ENCODE measurements at regions not wholly inside any gene's neighbourhood (a gene's known extent, or its start where the extent isn't known, plus 50 kb on each side); places are given as distances from the start of the nearest gene placed in this dataset.

DNA sequence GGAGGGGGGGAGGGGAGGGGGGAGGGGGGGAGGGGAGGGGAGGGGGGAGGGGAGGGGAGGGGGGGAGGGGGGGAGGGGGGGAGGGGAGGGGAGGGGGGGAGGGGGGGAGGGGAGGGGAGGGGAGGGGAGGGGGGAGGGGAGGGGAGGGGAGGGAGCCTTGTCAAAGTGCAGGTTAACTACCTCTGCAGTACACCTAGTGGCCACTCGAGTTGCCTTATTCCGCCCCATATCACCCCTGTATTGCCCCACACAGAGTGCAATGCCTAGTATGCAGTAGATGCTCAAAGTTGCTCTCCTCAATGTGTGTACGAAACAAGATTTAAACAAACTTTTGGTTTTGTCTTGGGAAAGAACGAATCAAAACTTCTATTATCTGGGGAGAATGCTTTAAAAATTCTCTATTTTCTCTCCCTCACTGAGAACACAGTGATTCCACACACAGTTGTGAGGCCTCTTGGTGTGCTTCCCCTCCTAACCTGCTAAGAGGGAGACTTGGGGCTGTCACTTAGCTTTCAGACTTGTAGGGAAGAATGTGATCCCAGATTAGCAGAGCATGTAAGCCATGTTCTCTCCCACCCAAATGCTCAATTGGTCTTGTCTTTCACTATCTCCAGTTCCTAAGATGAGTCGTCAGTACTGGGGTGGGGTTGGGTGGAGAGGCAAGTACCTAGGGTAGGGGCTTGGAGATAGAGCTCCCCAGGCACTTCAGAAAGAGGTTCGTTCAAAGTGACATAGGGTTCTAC, 79.7 kb upstream of the MAP10 start:
- no peak for TF ChIP-seq EZH2 (IDR thresholded peaks at IDR 0.05; ENCODE audit: low read length)
- TF ChIP-seq, protein P1, sequence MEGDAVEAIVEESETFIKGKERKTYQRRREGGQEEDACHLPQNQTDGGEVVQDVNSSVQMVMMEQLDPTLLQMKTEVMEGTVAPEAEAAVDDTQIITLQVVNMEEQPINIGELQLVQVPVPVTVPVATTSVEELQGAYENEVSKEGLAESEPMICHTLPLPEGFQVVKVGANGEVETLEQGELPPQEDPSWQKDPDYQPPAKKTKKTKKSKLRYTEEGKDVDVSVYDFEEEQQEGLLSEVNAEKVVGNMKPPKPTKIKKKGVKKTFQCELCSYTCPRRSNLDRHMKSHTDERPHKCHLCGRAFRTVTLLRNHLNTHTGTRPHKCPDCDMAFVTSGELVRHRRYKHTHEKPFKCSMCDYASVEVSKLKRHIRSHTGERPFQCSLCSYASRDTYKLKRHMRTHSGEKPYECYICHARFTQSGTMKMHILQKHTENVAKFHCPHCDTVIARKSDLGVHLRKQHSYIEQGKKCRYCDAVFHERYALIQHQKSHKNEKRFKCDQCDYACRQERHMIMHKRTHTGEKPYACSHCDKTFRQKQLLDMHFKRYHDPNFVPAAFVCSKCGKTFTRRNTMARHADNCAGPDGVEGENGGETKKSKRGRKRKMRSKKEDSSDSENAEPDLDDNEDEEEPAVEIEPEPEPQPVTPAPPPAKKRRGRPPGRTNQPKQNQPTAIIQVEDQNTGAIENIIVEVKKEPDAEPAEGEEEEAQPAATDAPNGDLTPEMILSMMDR (optimal IDR thresholded peaks at IDR 0.05 in 1 of 3, IDR thresholded peaks at IDR 0.05 in 1 of 3, conservative IDR thresholded peaks at IDR 0.05 in 1 of 3; ENCODE audit: extremely low read depth in 1 of 3, insufficient read depth in 2 of 3, low read length in 3 of 3): peak in 1 of 3 experiments; percentile 15
- no peak overlapping the region for H3K4me3 ChIP-seq (ENCODE audit: control insufficient read depth in 2 of 3, extremely low read depth in 1 of 3, insufficient read depth in 2 of 3, low read depth in 1 of 3, low read length in 3 of 3)
- no peaks in the 10 kb centered on the region for H3K27me3 ChIP-seq (ENCODE audit: control insufficient read depth, extremely low read depth, insufficient read depth, low read length)
- H3K9me3 ChIP-seq (ENCODE audit: control insufficient read depth, low read depth, low read length): no peaks in the 10 kb centered on the region
- H3K9ac ChIP-seq (ENCODE audit: control insufficient read depth, extremely low read depth, insufficient read depth, low read length): no peak overlapping the region
- DNase-seq (ENCODE audit: low read depth, low spot score) (no peak), FAIRE-seq (peak; percentile 61)
- no peaks in the 10 kb centered on the region for H3K79me2 ChIP-seq (ENCODE audit: control insufficient read depth, insufficient read depth, low read length)
- no peak overlapping the region for H2AFZ ChIP-seq (ENCODE audit: control insufficient read depth, low read length)
- peak overlapping the region; percentile 11 for H3K4me2 ChIP-seq (ENCODE audit: control insufficient read depth, extremely low read depth, insufficient read depth, low read depth, low read length)
- no peaks in the 10 kb centered on the region for H4K20me1 ChIP-seq (ENCODE audit: control insufficient read depth, extremely low read depth, insufficient read depth, low read length)
- peaks cover 11% of the 10 kb centered on the region for H3K4me1 ChIP-seq (ENCODE audit: control insufficient read depth, extremely low read depth, insufficient read depth, low read length)
- no peak overlapping the region for H3K27ac ChIP-seq (ENCODE audit: control insufficient read depth, insufficient read depth, low read length)
- no peaks in the 10 kb centered on the region for H3K9me1 ChIP-seq (ENCODE audit: control insufficient read depth, extremely low read depth, insufficient read depth, low read length)
- dilution Hi-C loops (cut with MboI; ENCODE audit: extremely low pct_ligation_motif_present, low sequenced_read_pairs): no loop called here
- no peaks in the 10 kb centered on the region for H3K36me3 ChIP-seq (ENCODE audit: control insufficient read depth in 2 of 2, extremely low read depth in 1 of 2, insufficient read depth in 2 of 2, low read length in 2 of 2)

DNA sequence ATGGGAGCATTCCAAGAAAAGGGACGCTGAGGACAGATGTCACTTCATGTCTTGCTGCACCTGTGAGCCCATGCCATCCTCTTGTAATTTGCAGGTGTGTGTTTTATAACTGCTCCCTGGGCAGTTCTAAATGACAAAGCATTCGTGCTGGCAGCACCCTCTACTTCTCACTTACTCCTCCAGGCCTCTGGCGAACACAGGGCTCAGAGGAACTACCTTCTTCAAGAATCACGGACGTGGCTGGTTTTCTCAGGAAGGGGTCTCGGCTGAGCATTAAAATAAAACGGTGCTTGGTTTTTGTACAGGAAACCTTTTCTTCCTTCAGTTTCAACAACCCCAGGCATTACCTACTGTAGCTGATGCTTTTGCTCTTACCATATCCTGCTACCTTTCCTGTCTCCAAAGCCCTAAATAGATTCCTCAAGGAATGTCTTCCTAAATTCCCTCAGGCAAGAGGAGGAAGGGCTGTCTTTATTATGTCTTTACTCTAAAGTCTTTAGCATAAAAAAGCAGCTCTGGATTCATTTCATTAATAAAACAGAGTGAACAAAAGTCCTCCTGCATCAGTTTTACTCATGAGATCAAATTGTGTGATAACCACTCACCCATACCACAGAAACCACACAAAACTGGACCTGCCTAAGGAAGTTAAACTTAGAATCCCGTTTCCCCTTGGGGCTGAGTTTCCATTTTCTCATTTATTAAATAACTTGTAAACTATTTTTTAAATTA, 79.0 kb upstream of the MAP10 start:
- no peaks in the 10 kb centered on the region for H3K79me2 ChIP-seq (ENCODE audit: control insufficient read depth, insufficient read depth, low read length)
- no peaks in the 10 kb centered on the region for H3K9me3 ChIP-seq (ENCODE audit: control insufficient read depth, low read depth, low read length)
- peak; percentile 73 for FAIRE-seq
- H3K4me3 ChIP-seq (ENCODE audit: control insufficient read depth in 2 of 3, extremely low read depth in 1 of 3, insufficient read depth in 2 of 3, low read depth in 1 of 3, low read length in 3 of 3): no peak overlapping the region
- dilution Hi-C loops (cut with MboI; ENCODE audit: extremely low pct_ligation_motif_present, low sequenced_read_pairs): no loop called here
- no peak overlapping the region for H3K27ac ChIP-seq (ENCODE audit: control insufficient read depth, insufficient read depth, low read length)
- no peaks in the 10 kb centered on the region for H3K36me3 ChIP-seq (ENCODE audit: control insufficient read depth in 2 of 2, extremely low read depth in 1 of 2, insufficient read depth in 2 of 2, low read length in 2 of 2)
- no peak overlapping the region for H3K9ac ChIP-seq (ENCODE audit: control insufficient read depth, extremely low read depth, insufficient read depth, low read length)
- no peaks in the 10 kb centered on the region for H4K20me1 ChIP-seq (ENCODE audit: control insufficient read depth, extremely low read depth, insufficient read depth, low read length)
- TF ChIP-seq EZH2 (IDR thresholded peaks at IDR 0.05; ENCODE audit: low read length): no peak
- TF ChIP-seq, protein P1 (optimal IDR thresholded peaks at IDR 0.05 in 1 of 3, IDR thresholded peaks at IDR 0.05 in 1 of 3, conservative IDR thresholded peaks at IDR 0.05 in 1 of 3; ENCODE audit: extremely low read depth in 1 of 3, insufficient read depth in 2 of 3, low read length in 3 of 3): no peak
- no peak overlapping the region for H2AFZ ChIP-seq (ENCODE audit: control insufficient read depth, low read length)
- peaks cover 11% of the 10 kb centered on the region for H3K4me1 ChIP-seq (ENCODE audit: control insufficient read depth, extremely low read depth, insufficient read depth, low read length)
- peak overlapping the region; percentile 11 for H3K4me2 ChIP-seq (ENCODE audit: control insufficient read depth, extremely low read depth, insufficient read depth, low read depth, low read length)
- peak; percentile 42 for DNase-seq (ENCODE audit: low read depth, low spot score)
- H3K27me3 ChIP-seq (ENCODE audit: control insufficient read depth, extremely low read depth, insufficient read depth, low read length): no peaks in the 10 kb centered on the region
- no peaks in the 10 kb centered on the region for H3K9me1 ChIP-seq (ENCODE audit: control insufficient read depth, extremely low read depth, insufficient read depth, low read length)
